ENCODE measurements at regions not wholly inside any gene's neighbourhood (a gene's known extent, or its start where the extent isn't known, plus 50 kb on each side); places are given as distances from the start of the nearest gene placed in this dataset.

DNA sequence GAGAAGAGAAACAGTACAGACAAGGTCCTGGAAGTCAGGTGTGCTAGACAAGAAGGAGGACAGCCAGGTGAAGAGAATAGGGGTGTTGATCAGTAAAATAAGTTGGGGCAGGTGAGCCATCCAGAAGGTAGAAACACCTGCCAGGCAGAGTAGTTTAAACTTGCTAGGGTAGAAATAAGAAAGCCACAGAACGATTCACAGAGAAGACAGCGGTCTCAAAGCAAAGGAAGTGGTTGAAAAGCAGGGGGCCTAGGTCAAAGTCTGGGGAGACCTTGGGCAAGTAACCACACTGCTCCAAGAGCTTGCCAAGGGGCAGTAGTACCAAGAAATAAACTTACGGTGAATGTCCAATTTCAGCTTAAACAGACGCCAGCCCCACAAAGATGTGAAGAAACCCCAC, 116.6 kb upstream of the PROX1 start:
- DNase-seq (ENCODE audit: low read depth), result no peak

DNA sequence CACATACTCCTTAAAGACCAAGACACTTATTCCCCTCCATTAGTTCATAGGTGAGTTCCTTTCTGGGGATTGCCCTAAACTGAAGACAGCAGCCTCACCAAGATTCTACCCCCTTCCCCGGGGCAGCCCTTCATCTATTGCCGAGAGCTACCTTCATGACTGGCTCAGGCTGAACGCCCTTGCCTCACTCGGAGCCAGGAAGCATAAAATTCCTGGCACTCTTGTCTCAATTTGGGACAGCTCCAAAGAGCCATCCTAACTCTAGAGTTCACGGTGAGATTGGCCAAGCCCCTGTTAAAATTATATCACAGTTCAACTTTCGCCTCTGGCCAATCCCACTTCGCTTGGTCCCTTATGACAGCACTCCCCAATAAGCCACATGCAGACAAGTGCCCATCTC, 113.0 kb upstream of the PROX1 start:
- DNase-seq (ENCODE audit: low read depth), result no peak

DNA sequence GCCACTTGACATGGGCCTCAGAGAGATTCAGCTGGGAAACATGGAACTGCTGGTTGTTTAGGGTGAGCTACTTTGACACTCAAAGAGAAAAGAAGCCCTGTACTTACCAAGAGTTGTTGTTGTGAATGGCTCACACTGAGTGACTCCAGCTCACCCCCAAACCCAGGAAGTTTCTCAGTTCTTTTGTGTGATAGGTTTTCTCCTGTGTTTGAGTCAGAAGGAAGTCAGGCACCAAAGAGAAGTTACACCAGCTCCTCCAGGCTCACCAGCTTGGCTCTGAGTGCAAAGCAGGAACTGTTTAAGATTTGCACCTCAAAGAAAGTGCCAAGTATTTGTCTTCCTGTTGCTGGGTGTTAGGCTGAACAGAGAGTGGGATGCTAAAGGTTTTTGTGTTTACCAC, 111.2 kb upstream of the PROX1 start:
- DNase-seq (ENCODE audit: low read depth), result no peak

DNA sequence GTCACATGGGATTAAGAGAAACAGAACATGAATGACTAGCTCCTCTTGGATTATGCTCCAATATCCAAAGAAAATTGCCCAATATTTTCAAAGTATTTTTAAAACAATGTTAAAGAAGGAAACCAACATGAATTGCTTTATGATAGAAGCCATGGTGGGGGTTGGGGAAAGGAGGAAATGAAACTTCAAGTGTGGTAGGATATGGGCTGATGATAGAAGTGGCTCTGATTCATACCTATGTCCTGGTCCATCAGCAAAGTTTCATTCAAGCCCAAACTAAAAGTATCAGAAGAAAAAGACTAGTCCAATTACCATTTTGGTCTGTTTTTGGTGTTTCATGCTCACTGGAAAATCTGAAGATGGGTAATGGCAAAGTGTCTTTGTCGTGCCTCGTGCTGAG, 104.2 kb upstream of the PROX1 start:
- DNase-seq (ENCODE audit: low read depth), result no peak

DNA sequence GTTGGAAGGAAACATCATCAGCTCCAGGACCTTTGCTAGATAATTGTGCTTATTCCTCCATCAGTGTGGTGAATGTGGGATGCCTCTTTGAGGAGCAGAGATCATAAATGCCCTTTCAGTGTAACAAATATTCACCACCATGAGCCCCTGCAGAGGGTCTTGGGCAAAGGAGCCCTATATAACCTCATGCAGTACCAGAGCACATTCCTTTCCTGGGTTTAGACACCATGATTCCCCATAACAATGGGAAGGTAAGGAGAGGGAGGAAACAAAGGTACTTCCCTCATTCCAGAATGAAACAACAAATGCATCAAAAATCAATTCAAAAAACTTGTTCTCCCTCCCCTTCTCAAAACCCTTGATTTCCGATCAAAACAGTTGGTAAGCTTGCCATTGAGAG, 103.4 kb upstream of the PROX1 start:
- no peak for DNase-seq (ENCODE audit: low read depth)

DNA sequence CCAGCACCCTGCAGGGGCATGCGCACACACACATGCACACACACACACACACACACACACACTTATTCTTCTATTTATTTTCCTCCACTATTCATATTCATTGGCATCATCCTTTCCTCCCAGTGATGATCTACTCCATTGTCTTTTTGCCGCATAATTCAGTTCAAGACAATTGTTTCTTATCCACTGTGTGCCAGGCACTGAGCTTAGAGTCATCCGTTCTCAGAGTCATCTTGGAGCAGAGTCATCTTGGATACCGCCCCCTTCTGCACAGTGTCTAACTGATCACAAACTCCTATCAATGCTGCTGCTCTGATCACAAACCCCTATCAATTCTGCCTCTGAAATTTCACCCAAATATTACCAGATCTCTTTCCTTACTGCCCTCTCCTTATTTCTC, 102.8 kb upstream of the PROX1 start:
- DNase-seq (ENCODE audit: low read depth), result no peak

DNA sequence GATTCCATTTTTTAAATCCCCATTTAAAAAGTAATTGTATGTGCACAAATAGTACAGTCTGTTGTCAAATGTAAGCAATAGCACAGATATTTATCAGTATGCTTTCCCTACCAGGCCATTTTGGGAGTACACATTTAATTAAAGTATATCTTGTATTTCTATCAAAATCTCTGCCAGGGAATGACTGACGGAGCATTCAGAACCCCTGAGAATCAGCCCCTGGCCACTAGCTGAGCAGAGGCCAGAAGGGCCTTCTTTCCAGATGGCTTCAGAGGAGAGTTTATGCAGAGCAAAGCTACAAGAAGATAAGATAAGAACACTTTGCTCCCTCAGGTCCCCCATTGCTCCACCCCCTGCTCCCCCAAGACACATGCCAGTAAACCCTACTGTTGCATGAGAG, 99.9 kb upstream of the PROX1 start:
- DNase-seq (ENCODE audit: low read depth), result no peak

DNA sequence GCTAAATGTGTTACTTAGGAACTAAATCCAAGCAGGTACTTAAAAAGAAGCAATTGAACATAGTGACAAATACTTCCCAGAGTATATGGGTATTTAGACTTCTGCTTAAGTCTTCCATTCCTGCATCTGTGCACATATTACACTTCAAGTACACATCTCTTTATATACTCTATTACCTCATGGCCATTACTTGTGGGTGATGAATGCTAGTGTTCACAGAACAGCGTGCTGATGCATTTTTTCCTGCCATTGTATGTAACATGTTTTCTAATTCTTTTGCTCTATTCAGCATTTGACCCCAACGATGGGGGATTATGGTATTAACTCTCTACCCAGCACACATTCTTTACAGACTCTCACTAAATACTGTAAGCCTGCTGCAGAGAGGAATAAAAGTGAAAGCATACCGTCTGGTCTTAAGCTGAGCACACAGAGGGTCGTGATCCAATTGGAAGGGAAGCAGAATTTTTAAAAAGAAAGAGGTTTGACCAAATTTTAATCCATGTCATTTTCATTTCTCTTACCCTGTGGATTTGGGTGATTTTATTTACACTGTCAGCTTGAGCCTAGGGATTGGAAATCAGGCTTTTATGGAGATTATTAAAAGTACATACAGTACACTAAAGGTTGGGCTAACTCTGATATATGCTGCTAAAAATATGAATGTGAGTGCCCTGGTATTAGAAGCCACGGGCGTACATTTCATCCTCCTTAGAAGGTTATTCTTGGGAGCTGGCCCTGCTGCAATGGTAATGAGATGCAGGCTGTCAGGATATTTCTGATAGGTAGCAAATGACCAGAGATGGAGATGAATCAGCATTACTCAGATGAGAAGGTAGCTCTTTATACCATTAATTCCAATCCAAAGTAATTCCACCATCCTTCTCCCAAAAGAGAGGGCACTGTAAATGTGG, 95.5 kb upstream of the PROX1 start:
- DNase-seq (ENCODE audit: low read depth), result no peak

DNA sequence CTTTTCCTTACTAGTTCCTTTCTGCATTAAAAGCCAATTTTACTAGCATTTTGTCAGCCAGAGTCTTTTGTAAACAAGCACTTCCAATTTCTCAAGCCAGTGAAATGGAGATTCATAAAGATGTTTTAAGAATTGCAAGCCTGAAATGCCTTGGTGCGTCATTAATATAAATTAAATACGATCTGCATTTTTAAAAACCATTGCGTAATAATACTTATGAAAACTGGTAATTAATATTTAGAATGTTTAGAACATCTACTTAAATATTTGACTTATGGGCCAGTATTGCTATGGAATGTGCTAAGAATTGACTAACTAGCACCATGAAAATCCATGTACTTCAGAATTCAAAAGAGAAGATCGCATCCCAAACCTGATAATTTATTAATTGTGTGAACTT, 89.1 kb upstream of the PROX1 start:
- no peak for DNase-seq (ENCODE audit: low read depth)

DNA sequence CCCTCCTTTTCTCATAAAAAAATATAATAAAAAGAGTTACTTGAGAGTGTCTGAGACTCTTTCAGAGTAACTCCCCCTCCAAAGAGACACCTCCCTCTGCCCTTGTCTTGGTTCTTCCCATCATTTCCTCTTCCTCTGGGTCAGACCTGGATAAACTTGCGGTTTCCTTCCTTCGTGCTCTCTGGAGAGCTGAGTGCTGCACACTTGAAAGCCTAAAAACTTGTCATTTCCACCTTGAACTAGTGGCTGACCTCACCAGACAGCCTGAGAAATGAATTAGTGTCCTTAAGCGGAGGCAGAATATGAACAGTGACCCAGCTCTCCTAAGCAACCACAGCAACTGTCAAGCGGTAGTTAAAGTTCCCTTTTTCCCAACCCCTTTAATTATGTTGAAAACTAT, 88.4 kb upstream of the PROX1 start:
- no peak for DNase-seq (ENCODE audit: low read depth)

DNA sequence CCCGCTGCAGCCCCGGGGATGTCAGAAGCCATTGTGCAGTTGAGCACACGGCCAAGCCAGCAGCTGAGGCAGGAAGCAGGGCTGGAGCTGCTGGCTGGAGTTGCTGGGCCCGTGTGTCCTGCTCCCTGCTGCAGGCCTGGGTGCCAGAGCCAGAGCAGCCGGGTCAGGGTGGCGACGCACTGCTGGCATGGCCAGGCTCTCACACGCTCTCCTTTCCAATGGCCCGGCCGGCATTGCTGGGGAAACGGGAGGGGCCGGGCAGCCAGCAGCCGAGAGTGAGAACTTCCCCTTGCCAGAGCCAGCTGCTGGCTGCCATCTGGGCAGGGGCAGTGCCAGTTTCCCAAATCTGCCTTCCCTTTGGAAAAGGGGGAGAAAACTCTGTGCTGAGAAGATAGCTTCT, 82.4 kb upstream of the PROX1 start:
- DNase-seq (ENCODE audit: low read depth), result no peak

DNA sequence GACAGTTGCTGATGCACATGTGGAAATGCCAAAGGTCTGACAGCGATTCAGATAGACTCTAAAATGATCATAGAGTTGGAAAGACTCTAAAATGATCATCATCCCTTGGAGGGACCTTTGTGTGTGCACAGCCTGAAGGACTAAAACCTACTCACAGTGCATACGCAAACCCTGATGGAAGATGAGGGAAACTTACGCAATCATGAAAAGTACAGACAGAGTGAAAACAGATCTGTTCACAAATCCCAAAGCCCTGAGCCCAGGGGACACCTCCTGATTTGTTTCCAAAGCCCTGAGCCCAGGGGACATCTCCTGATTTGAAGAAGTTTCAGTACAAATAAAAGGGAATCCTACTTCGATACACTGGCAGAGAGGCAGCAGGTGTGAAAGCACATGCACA, 79.3 kb upstream of the PROX1 start:
- DNase-seq (ENCODE audit: low read depth), result no peak

DNA sequence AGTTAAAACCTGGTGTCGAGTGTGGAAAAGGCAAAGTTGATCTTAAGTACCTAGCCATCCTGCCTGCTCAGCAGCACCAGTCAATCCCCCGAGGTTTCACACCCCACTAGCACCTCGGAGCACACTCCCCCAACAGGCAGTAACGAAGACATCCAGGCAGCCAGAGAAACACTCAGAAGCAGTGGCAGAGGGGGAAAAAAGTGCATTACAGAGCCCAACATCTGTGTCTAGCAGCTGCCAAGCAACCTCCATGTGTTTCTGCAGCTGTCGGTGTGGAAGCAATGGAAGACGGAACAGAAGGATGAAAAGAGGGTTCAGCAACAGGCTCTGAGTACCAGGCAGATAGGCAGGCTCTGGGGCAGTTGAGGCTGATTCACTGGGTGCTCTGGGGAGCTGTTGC, 73.4 kb upstream of the PROX1 start:
- no peak for DNase-seq (ENCODE audit: low read depth)

DNA sequence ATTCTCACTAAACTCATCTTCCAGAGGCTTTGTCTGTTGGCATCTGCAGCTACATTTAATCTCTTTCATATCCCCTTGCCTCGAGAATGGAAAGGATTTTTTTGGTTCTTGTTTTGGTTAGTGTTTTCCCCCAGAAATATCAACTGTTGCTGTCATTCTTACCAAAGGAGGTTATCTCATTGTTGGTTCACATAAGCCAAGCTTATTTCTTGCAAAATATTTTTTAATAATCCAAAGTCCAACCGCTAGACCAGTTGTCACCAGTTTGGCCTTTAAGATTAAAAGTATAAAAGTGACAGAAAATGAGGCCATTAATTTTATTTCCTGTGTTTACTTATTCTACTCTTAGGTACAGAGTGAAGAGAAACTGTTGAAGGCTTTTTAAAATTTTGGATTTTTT, 66.5 kb upstream of the PROX1 start:
- no peak for DNase-seq (ENCODE audit: low read depth)

DNA sequence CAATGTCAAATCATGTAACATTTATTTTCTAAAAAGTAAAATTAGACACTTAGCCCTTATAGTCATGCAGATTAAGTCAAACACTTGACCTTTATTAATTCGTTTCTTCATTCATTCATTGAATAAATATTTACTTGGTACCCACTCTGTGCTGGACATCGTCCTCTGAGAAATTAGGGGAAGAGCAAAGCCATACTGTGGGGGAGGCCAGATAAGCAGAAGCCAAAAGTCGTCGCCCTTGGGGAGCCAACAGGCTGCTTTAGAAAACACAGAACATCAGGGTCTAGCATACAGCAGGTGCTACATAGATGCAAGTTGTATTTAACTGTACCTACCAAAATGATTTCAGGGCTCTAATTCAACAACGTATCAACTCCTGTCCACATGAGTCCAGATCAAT, 66.1 kb upstream of the PROX1 start:
- no peak for DNase-seq (ENCODE audit: low read depth)

DNA sequence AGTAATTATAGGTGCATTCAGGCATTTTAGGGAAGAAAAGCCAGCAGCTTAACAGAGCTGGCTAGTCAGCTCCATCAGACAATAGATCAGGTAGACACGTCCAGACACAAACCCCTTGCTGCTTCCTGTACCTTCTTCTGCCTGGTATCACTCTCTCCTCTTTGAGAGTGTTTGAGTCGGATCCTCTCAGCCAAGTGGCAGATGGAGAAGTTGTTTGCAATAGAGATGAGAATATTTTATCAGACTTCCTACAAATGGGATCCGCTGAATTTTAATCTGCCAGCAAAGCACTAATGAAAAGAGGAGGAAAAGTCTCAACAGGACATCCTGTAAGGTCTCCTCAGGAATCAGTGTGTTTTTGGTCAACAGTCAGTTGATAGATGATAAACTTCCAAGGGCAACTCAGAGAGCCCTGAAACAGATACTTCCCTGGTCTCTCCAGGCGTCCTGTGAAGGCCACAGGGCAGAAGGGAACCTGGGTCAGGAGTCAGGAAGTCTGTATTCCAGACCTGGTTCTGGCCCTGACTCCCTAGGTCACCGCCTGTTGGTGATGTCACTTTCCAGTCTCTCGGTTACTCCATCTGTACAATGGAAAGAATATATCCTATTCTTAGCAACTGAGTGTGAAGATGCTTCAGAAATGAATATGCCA, 62.1 kb upstream of the PROX1 start:
- DNase-seq (ENCODE audit: low read depth), result no peak

DNA sequence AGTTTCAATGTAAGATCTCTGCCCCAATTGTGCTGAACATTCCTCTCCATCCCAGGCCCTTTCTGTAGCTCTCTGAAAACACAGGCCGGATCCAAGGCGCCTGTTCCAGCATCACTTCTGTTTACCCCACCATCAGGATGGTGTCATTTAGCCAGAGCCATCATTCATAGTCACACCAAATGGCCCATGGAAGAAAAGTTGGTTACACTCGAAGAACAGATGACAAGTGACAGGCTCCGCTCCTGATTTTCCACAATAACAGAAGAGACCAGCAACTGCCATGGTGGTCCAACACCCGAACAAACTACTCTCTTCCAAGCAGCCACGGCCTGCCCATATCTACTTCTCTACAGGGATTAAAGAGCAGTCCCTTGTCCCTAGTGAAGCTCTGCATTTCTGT, 59.9 kb upstream of the PROX1 start:
- no peak for DNase-seq (ENCODE audit: low read depth)

DNA sequence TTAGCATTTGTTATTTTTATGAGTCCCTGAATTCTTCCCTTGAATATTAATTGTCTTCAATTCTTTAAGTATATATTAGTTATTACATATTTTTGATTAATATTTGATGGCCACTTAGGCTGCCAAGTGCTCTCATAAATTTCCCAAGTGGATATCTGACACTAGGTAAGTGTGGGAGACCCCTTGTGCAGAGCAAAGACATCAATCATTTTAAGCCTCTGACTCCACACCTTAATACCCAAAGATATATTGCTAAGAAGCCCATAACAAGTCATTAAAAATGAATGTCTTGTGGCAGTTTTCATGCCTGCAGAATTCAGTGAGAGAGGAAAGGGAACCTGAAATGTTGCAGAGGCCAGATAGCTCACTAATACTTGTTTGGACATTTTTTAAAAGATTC, 58.4 kb upstream of the PROX1 start:
- DNase-seq (ENCODE audit: low read depth), result no peak

DNA sequence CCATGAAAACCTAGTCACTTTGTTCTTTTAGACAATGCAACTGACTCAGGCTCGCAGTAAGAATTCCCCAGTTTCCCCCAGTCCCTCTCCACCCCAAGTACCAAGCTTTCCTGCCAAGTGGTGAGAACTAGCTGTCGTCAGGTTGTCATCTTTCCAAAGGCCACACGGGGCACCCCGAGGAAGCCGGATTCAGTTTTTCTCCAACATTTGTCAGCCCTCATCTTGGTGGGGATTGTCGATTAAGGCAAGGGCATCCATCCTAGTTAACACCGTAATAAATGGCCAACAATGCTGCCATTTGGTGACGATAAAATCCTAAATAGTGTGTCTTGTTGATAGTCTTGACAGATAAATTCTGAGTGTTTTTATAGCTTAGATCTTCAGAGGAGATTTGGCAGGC, 55.9 kb upstream of the PROX1 start:
- DNase-seq (ENCODE audit: low read depth), result no peak

DNA sequence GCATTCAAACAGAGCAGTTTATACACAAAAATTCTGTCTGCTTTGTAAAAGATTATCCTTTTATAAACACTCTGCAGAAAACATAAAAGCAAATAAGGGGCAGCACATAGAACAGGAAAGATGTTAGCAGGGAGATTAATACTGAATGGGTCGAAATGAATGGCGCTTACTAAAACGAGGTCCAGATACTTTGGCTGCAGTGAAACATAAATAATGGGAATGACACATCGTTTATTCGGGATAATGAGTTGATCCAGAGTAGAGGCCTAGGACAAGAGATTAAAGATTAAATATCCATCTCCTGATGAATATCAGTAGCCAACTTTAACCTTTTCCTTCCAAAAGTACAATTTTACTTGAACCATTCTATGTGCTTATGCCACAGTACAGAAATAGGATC, 54.4 kb upstream of the PROX1 start:
- no peak for DNase-seq (ENCODE audit: low read depth)

DNA sequence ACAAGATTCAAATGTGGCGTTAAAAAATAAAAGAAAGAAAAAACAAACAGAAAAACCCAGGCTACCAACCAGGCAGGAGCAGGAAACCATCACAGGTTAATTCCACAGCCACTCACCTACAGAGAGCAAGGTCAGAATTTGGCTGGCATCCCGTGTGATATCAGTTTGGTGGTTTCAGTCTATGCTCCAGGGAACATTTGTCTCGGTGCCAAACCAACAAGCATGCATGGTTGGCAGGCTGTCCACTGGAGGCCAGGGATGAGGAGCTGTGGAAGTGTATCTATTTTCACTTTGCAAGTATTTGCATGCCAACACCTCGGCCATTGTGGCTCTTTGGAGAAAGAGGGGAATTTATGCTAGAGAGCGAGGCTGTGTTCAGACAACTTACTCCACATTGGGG, 53.1 kb upstream of the PROX1 start:
- DNase-seq (ENCODE audit: low read depth), result no peak

DNA sequence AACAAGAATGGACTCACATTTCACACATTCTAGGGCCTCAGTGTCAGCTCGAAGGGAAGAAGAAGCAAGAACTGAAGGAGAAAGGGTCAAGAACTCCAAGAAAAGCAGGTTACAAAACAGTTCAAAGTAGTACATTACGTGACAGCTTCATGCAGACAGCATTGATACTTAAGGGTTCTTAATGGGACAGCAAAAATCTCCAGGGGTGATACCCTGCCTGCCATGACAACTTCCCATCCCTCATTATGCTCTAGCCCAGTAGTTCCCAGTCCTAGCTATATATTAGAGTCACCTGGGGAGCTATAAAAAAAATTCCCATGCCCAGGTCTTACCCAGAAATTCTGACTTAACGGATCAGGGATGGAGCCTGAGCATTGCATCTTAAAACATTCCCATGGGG, 51.2 kb upstream of the PROX1 start:
- DNase-seq (ENCODE audit: low read depth), result no peak

All from GM04503 (cell line).